ACC112 (cell line): ENCODE measurements at regions not wholly inside any gene's neighbourhood (a gene's known extent, or its start where the extent isn't known, plus 50 kb on each side); places are given as distances from the start of the nearest gene placed in this dataset.

Experiments used
- H2AFZ ChIP-seq: fragments of 200-600 bp; sonication (generic); one replicate; pipeline ENCODE4 v1.6.0; 2017; ENCODE audit warnings: antibody characterized with exemption, low read length; ENCODE audit not compliant: unreplicated experiment
- H3K27ac ChIP-seq: fragments of 200-600 bp; sonication (generic); 2 replicates; pipeline ENCODE4 v1.5.1; 2014; ENCODE audit warnings: low read depth, mild to moderate bottlenecking, antibody characterized with exemption, low read length, moderate library complexity
- H3K27me3 ChIP-seq: fragments of 200-600 bp; sonication (generic); 2 replicates; pipeline ENCODE4 v1.6.1; 2014; ENCODE audit warnings: mild to moderate bottlenecking, antibody characterized with exemption, low read length, moderate library complexity, mixed read lengths; ENCODE audit not compliant: insufficient read depth
- H3K36me3 ChIP-seq: fragments of 200-600 bp; sonication (generic); 2 replicates; pipeline ENCODE4 v1.6.1; 2016; ENCODE audit warnings: mild to moderate bottlenecking, antibody characterized with exemption, low read length, moderate library complexity, mixed read lengths; ENCODE audit not compliant: insufficient read depth
- H3K4me1 ChIP-seq: fragments of 200-600 bp; sonication (generic); one replicate; pipeline ENCODE4 v1.6.1; 2016; ENCODE audit warnings: low read length, mixed read lengths; ENCODE audit not compliant: insufficient read depth, unreplicated experiment, control insufficient read depth
- H3K4me3 ChIP-seq: fragments of 200-600 bp; sonication (generic); 2 replicates; pipeline ENCODE4 v1.5.1; 2014; ENCODE audit warnings: mild to moderate bottlenecking, low read depth, low read length
- H3K79me2 ChIP-seq: fragments of 200-600 bp; sonication (generic); one replicate; pipeline ENCODE4 v1.6.0; 2016; ENCODE audit warnings: low read length; ENCODE audit not compliant: control insufficient read depth, unreplicated experiment, insufficient read depth

DNA sequence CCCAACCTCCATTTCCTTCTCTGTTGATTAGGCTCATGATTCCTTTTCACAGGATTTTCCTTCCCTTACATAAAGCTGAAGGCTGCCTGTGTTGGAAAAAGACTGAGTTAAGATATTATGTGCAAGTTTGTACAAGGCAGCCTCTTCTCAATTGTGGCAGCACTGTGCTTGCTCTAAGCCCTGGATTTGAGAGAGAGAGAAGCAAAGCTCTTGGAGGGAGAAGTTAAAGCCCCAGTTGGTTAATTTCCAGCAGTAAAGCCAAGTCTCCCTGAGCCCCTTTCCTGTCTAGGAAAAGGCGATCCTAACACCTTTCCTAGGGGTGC lies 128.3 kb upstream of the SESN3 start:
- H3K4me1 ChIP-seq: peaks cover 2% of the 10 kb centered on the region
- no peak overlapping the region for H2AFZ ChIP-seq
- H3K4me3 ChIP-seq: no peak overlapping the region
- no peaks in the 10 kb centered on the region for H3K36me3 ChIP-seq
- no peak overlapping the region for H3K27ac ChIP-seq
- H3K79me2 ChIP-seq: no peaks in the 10 kb centered on the region
- peaks cover 5% of the 10 kb centered on the region; the same call in 1 of the 2 replicates for H3K27me3 ChIP-seq

- H3K4me3 ChIP-seq: no peak overlapping the region
- no peaks in the 10 kb centered on the region for H3K36me3 ChIP-seq
- no peaks in the 10 kb centered on the region for H3K79me2 ChIP-seq
- H3K27ac ChIP-seq: no peak overlapping the region
- H3K27me3 ChIP-seq: peaks cover 5% of the 10 kb centered on the region; the same call in 1 of the 2 replicates
- no peaks in the 10 kb centered on the region for H3K4me1 ChIP-seq
- H2AFZ ChIP-seq: no peak overlapping the region
Measured at GRCh38 chr11:95358511-95359340, 127.7 kb upstream of the SESN3 start.

DNA sequence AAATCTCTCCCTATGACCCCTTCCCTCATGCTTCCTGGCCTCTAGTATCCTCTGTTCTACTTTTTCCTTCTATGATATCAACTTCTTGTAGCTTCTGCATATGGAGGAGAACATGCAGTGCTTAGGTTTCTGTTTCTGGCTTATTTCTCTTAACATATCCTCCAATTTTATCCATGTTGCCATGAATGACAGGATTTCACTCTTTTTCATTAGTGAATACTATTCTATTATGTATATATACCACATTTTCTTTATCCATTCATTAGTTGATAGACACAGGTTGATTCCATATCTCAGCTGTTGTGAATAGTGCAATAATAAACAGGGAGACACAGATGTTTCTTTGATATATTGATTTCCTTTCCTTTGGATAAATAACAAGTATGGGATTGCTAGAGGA lies 123.3 kb upstream of the SESN3 start:
- Histone ChIP-seq H3K79me2 (no peaks in the 10 kb centered on the region), H3K4me3 (no peak overlapping the region), H3K27me3 (peaks cover 5% of the 10 kb centered on the region; the same call in 1 of the 2 replicates), H2AFZ (no peak overlapping the region), H3K27ac (no peak overlapping the region), H3K36me3 (no peaks in the 10 kb centered on the region), H3K4me1 (no peaks in the 10 kb centered on the region)

DNA sequence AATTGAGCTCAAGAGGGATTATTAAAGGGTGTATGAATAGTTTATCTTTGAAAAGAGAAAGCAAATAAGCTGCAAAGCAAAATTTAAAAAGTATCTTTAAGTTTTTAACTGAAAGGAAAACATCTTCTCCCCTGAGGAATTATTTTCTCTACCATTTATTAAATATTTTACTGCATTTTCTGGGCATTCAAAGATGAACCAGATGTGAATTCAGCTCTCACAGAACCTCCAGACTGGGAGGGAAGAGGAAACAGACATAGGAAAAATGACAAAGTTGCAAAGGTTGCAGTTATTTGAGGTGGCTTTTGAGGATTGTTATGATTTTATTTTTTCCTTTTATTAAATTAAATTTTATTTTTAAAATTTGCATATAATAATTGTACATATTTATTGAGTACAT lies 122.7 kb upstream of the SESN3 start:
- no peaks in the 10 kb centered on the region for H3K4me1 ChIP-seq
- H3K4me3 ChIP-seq: no peak overlapping the region
- H3K27me3 ChIP-seq: peaks cover 5% of the 10 kb centered on the region; the same call in 1 of the 2 replicates
- no peak overlapping the region for H2AFZ ChIP-seq
- H3K36me3 ChIP-seq: no peaks in the 10 kb centered on the region
- no peaks in the 10 kb centered on the region for H3K79me2 ChIP-seq
- no peak overlapping the region for H3K27ac ChIP-seq

- Histone ChIP-seq H3K27ac (no peak overlapping the region), H3K4me1 (no peaks in the 10 kb centered on the region), H3K4me3 (no peak overlapping the region), H3K27me3 (no peaks in the 10 kb centered on the region), H3K36me3 (no peaks in the 10 kb centered on the region), H3K79me2 (no peaks in the 10 kb centered on the region), H2AFZ (no peak overlapping the region)
Measured at GRCh38 chr11:95352733-95353346, 121.8 kb upstream of the SESN3 start.

GRCh38 chr11:95349345-95349942 lies 118.4 kb upstream of the SESN3 start:
- H3K27ac ChIP-seq: no peak overlapping the region

DNA sequence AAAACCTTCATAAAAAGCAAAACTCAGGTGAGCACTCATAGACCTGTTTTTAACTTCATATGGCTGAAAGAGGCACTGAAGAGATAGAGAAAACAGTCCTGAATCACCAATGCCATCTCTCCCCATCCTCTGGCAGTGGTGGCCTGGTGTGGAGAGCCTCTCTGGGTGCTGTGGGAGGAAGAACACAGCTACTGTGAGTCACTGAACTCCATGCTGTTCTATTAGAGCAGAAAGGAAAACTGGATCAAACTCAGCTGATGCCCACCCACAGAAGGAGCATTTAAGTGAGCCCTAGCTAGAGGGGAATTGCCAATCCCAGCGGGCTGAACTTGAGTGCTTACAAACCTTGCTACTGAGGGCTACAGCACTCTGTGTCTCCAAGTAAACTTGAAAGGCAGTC lies 115.3 kb upstream of the SESN3 start:
- H3K4me1 ChIP-seq: no peaks in the 10 kb centered on the region
- no peak overlapping the region for H3K4me3 ChIP-seq
- H3K27me3 ChIP-seq: no peaks in the 10 kb centered on the region
- H3K27ac ChIP-seq: no peak overlapping the region
- H3K79me2 ChIP-seq: no peaks in the 10 kb centered on the region
- H3K36me3 ChIP-seq: no peaks in the 10 kb centered on the region
- H2AFZ ChIP-seq: no peak overlapping the region

More at GRCh38 chr11:95349345-95349942, 118.4 kb upstream of the SESN3 start:
- Histone ChIP-seq H2AFZ (no peak overlapping the region), H3K4me1 (no peaks in the 10 kb centered on the region), H3K79me2 (no peaks in the 10 kb centered on the region), H3K27me3 (no peaks in the 10 kb centered on the region), H3K4me3 (no peak overlapping the region), H3K36me3 (no peaks in the 10 kb centered on the region)

DNA sequence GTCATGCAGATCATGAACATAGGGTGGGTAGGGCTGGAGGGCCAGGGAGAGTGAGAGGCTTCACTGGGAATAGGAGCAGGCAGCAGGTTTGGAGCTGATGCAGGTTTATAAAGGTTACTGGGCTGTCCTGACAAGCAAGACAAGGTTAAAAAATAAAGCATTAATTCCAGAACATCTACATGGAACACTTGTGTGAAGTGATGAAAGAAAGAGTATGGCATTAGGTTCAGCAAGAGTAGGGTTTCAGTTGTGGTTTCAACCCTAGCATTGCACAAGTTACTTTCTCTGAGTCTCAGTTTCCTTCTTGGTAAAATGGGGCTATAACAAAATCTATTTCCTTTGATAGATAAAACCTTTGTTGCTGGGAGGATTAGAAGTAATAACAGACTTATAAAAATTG lies 114.6 kb upstream of the SESN3 start:
- Histone ChIP-seq H3K27ac (no peak overlapping the region), H2AFZ (no peak overlapping the region), H3K36me3 (no peaks in the 10 kb centered on the region), H3K4me3 (no peak overlapping the region), H3K79me2 (no peaks in the 10 kb centered on the region), H3K4me1 (no peaks in the 10 kb centered on the region), H3K27me3 (no peaks in the 10 kb centered on the region)

DNA sequence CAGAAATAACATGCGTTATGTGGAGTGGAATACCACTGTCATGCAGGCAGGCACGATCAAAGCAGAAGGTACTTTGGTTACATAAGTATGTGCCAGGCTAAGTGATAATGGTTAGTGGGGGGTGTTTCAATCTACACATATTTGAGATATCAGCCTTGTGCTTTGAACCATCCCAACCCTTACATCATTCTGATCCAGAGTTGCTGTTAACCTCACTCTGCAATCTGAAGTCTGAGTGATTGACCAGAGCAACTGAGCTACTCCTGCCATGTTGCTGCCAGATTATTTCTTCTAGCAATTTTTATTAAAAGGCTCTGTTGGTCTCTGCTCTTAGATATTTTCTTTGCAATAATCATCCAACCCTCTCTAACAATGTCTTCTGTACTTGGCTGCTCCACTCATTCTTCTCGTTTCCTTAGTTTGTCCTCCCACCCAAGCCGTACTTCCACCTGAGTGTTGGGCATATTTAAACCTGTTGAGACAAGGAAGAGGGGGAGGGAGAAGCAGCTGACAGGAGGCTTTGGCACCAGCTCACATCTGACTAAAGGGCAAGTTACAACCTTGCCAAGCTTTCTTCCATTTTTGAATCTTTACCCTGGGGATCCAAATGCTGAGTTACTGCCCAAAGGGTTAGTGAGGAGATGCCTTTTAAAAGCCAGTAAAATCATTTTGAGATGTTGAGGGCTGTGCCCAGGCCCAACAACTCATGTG lies 114.1 kb upstream of the SESN3 start:
- Histone ChIP-seq H3K4me1 (no peaks in the 10 kb centered on the region), H3K79me2 (no peaks in the 10 kb centered on the region), H3K27me3 (no peaks in the 10 kb centered on the region), H3K36me3 (no peaks in the 10 kb centered on the region), H3K4me3 (no peak overlapping the region), H3K27ac (no peak overlapping the region), H2AFZ (no peak overlapping the region)

DNA sequence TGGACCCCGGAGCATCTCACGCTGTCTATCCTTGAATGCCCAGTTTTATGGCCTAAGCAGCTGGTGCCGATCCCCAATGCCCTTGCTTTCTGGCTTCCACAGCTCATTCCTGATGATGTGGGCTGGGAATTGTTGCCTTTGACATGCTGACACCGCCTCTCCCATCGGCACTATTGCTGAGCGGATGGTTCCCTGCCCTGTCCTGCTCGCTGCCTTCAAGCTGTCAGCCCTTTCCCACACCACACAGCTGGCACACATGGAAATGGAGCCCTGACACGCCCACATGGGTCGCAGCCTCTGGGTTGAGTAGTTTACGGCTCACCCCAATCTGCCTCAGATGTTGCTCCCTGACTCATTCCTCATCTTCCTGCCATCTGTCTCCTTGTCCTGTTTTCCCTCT lies 110.2 kb upstream of the SESN3 start:
- Histone ChIP-seq H3K36me3 (no peaks in the 10 kb centered on the region), H2AFZ (no peak overlapping the region), H3K27me3 (no peaks in the 10 kb centered on the region), H3K27ac (no peak overlapping the region), H3K4me3 (no peak overlapping the region), H3K79me2 (no peaks in the 10 kb centered on the region), H3K4me1 (peaks cover 8% of the 10 kb centered on the region)
